A673 (cell line): ENCODE measurements at regions not wholly inside any gene's neighbourhood (a gene's known extent, or its start where the extent isn't known, plus 50 kb on each side); places are given as distances from the start of the nearest gene placed in this dataset.

ENCODE experiments used
- EZH2 ChIP-seq: fragments of 200-600 bp; sonication (generic); IDR thresholded peaks from 2 replicates; pipeline ENCODE4 v1.6.1; 2017; ENCODE audit warnings: borderline replicate concordance, low read depth, mild to moderate bottlenecking, mixed read lengths, antibody characterized with exemption, low read length; ENCODE audit not compliant: poor library complexity, severe bottlenecking
- TF ChIP-seq, protein P1 (sequence below): fragments of 300-800, 200-600 bp; sonication (generic); conservative IDR thresholded peaks from 2 replicates; pipeline ENCODE4 v1.5.1; 2017; ENCODE audit warnings: low read depth, mild to moderate bottlenecking, antibody characterized with exemption, low read length, moderate library complexity, mixed read lengths

DNA sequence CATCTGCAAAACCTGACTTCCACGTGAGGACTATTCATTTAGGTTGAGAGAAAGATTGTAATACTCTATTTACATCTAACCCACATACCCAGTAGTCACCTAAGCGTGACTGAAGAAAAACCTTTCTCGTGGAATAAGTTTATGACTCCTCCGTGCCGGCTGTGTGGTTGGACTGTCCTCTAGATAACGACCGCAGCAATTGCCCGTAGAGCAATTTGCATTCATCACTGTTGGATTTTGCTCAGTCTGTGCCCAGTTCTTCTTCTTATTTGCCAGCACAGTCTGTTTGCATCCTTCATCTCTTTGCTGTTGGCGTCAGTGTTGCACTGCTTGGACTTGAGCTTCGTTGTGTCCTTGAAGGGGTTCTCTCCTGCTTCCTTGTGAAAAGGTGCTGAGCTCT lies 131.3 kb downstream of the CYB561 start:
- TF ChIP-seq, protein P1, sequence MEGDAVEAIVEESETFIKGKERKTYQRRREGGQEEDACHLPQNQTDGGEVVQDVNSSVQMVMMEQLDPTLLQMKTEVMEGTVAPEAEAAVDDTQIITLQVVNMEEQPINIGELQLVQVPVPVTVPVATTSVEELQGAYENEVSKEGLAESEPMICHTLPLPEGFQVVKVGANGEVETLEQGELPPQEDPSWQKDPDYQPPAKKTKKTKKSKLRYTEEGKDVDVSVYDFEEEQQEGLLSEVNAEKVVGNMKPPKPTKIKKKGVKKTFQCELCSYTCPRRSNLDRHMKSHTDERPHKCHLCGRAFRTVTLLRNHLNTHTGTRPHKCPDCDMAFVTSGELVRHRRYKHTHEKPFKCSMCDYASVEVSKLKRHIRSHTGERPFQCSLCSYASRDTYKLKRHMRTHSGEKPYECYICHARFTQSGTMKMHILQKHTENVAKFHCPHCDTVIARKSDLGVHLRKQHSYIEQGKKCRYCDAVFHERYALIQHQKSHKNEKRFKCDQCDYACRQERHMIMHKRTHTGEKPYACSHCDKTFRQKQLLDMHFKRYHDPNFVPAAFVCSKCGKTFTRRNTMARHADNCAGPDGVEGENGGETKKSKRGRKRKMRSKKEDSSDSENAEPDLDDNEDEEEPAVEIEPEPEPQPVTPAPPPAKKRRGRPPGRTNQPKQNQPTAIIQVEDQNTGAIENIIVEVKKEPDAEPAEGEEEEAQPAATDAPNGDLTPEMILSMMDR, result no peak
- no peak for TF ChIP-seq EZH2
